ENCODE measurements at regions not wholly inside any gene's neighbourhood (a gene's known extent, or its start where the extent isn't known, plus 50 kb on each side); places are given as distances from the start of the nearest gene placed in this dataset.

GRCh38 chr12:40168001-40168400 is 56.8 kb upstream of the LRRK2 start:
- no peak for TF ChIP-seq CTCF (IDR thresholded peaks at IDR 0.05)
- Mint-ChIP-seq H3K36me3 (ENCODE audit: low read depth) (peaks cover 1% of the 10 kb centered on the region), H3K27me3 (peaks cover 1% of the 10 kb centered on the region), H3K4me1 (ENCODE audit: low read depth) (peaks cover 15% of the 10 kb centered on the region), H3K9me3 (peaks cover 5% of the 10 kb centered on the region), H3K27ac (no peak overlapping the region), H3K4me3 (no peak overlapping the region)
- ChIA-PET POLR2A (no interaction called here), CTCF (interaction anchor here (1.0 kb wide), 1 partner anchor 16 kb away, joined by 3 read pairs; no protein-coding TSS in a partner anchor)
- no peak for DNase-seq
- ATAC-seq = no peak
- intact Hi-C loops (cut with micrococcal nuclease) = no loop called here

- H3K27me3 Mint-ChIP-seq = no peaks in the 10 kb centered on the region
- CTCF ChIA-PET = interaction anchor here (1.6 kb wide), 1 partner anchor 8 kb away, joined by 3 read pairs; no protein-coding TSS in a partner anchor
- intact Hi-C loops (cut with micrococcal nuclease) = no loop called here
Observed at GRCh38 chr12:40165179-40165578, 59.3 kb upstream of the SLC2A13 start.

GRCh38 chr12:40164034-40164433 is 58.2 kb upstream of the SLC2A13 start:
- H3K27me3 Mint-ChIP-seq = no peaks in the 10 kb centered on the region
- ChIA-PET POLR2A (no interaction called here), CTCF (interaction anchor here (1.6 to 2.2 kb wide), 2 partner anchors 9 to 10 kb away, joined by 3 to 6 read pairs; no protein-coding TSS in a partner anchor)
- H3K36me3 Mint-ChIP-seq (ENCODE audit: low read depth) = peaks cover 1% of the 10 kb centered on the region
- peaks cover 9% of the 10 kb centered on the region for H3K9me3 Mint-ChIP-seq
- no peak overlapping the region for H3K4me3 Mint-ChIP-seq
- intact Hi-C loops (cut with micrococcal nuclease) = no loop called here
- no peak for ATAC-seq
- no peak for DNase-seq
- H3K27ac Mint-ChIP-seq = no peak overlapping the region
- H3K4me1 Mint-ChIP-seq (ENCODE audit: low read depth) = peaks cover 9% of the 10 kb centered on the region
- TF ChIP-seq CTCF (IDR thresholded peaks at IDR 0.05) = no peak

More at GRCh38 chr12:40165179-40165578, 59.3 kb upstream of the SLC2A13 start:
- Mint-ChIP-seq H3K4me1 (ENCODE audit: low read depth) (peaks cover 11% of the 10 kb centered on the region), H3K36me3 (ENCODE audit: low read depth) (peaks cover 1% of the 10 kb centered on the region), H3K4me3 (no peak overlapping the region), H3K27ac (no peak overlapping the region), H3K9me3 (peaks cover 9% of the 10 kb centered on the region)
- POLR2A ChIA-PET = no interaction called here
- DNase-seq = no peak
- no peak for TF ChIP-seq CTCF (IDR thresholded peaks at IDR 0.05)
- no peak for ATAC-seq

- CTCF ChIA-PET = interaction anchor here (2.2 kb wide), 1 partner anchor 8 kb away, joined by 6 read pairs; no protein-coding TSS in a partner anchor
- DNase-seq = no peak
- Mint-ChIP-seq H3K27ac (no peak overlapping the region), H3K27me3 (peaks cover 2% of the 10 kb centered on the region), H3K9me3 (peaks cover 9% of the 10 kb centered on the region), H3K36me3 (ENCODE audit: low read depth) (peaks cover 1% of the 10 kb centered on the region), H3K4me3 (no peak overlapping the region), H3K4me1 (ENCODE audit: low read depth) (peaks cover 5% of the 10 kb centered on the region)
- intact Hi-C loops (cut with micrococcal nuclease) = no loop called here
- ATAC-seq = no peak
- TF ChIP-seq CTCF (IDR thresholded peaks at IDR 0.05) = no peak
- POLR2A ChIA-PET = no interaction called here
Observed at GRCh38 chr12:40162033-40162432, 56.2 kb upstream of the SLC2A13 start.

- no peak for ATAC-seq
- POLR2A ChIA-PET = no interaction called here
- Mint-ChIP-seq H3K9me3 (peaks cover 8% of the 10 kb centered on the region), H3K4me1 (ENCODE audit: low read depth) (peaks cover 5% of the 10 kb centered on the region), H3K27me3 (peaks cover 2% of the 10 kb centered on the region), H3K27ac (no peak overlapping the region), H3K4me3 (no peak overlapping the region), H3K36me3 (ENCODE audit: low read depth) (peaks cover 1% of the 10 kb centered on the region)
- CTCF ChIA-PET = interaction anchor here (1.0 kb wide), 1 partner anchor 52 kb away, joined by 3 read pairs; no protein-coding TSS in a partner anchor
- intact Hi-C loops (cut with micrococcal nuclease) = loop anchor here (10.0 kb wide), 1 partner anchor 766 kb away; no protein-coding TSS in a partner anchor
- TF ChIP-seq CTCF (IDR thresholded peaks at IDR 0.05) = no peak
- DNase-seq = no peak
Observed at GRCh38 chr12:40158592-40159111, 52.8 kb upstream of the SLC2A13 start.

Data from activated CD8-positive, alpha-beta T cell treated with anti-CD3 and anti-CD28 coated beads for 36 hours (primary cell).